ENCODE measurements at regions not wholly inside any gene's neighbourhood (a gene's known extent, or its start where the extent isn't known, plus 50 kb on each side); places are given as distances from the start of the nearest gene placed in this dataset.

DNA sequence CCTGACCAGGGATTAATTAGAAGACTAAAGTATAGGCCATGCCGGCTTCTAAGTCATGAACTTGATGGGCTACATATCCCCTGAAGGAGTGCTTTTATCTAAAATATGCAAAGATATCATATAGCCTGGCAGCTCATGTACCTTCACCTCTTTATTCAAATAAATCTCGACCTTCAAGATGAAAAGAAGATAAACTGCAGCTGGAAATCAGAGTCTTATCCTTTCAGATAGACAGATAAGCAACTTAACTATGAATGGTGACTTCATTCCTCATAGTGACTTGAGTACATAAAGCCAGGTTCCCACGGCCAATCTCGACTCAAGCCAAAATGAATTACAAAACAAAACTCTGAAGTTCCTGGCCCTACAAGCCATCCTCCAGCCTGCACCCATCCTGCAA lies 165.3 kb upstream of the KLHL29 start:
- H2BK5ac ChIP-seq (ENCODE audit: low read depth, low read length, poor library complexity, severe bottlenecking) = no peak overlapping the region

More for the DNA sequence above, 165.3 kb upstream of the KLHL29 start:
- Histone ChIP-seq H3K9me3 (ENCODE audit: control insufficient read depth, insufficient read depth, low read length) (no peaks in the 10 kb centered on the region), H3K14ac (replicated peaks; ENCODE audit: low read depth, low read length) (no peak overlapping the region), H3K79me1 (ENCODE audit: low read depth in 1 of 2, low read length in 2 of 2) (no peaks in the 10 kb centered on the region), H3K9me1 (ENCODE audit: insufficient read depth, low read length) (no peaks in the 10 kb centered on the region), H2BK120ac (ENCODE audit: low read depth, low read length) (no peak overlapping the region), H4K20me1 (ENCODE audit: insufficient read depth, low read length) (no peaks in the 10 kb centered on the region), H3K27me3 (ENCODE audit: control insufficient read depth, insufficient read depth, low read length) (no peaks in the 10 kb centered on the region; the same call in 1 of the 2 replicates), H2AFZ (replicated peaks; ENCODE audit: low read length, poor library complexity) (no peak overlapping the region), H3K18ac (ENCODE audit: low read depth, low read length) (no peak overlapping the region), H4K91ac (ENCODE audit: insufficient read depth, low read depth, low read length) (no peak overlapping the region), H3K4me2 (ENCODE audit: low read depth, low read length) (no peak overlapping the region), H3K9ac (ENCODE audit: low read depth, low read length) (no peak overlapping the region), H2BK15ac (ENCODE audit: low read depth, low read length) (no peak overlapping the region), H2BK20ac (ENCODE audit: low read depth, low read length) (no peak overlapping the region), H3K4ac (ENCODE audit: low read depth, low read length) (no peak overlapping the region), H3K36me3 (ENCODE audit: control insufficient read depth, insufficient read depth, low read length) (no peaks in the 10 kb centered on the region), H2AK5ac (ENCODE audit: low read depth, low read length) (no peak overlapping the region), H4K5ac (ENCODE audit: low read depth, low read length) (no peak overlapping the region), H3K4me1 (ENCODE audit: control insufficient read depth, insufficient read depth, low read length) (no peaks in the 10 kb centered on the region), H3K56ac (ENCODE audit: extremely low read depth, insufficient read depth, low read length) (no peak overlapping the region), H3K4me3 (ENCODE audit: insufficient read depth, low read depth, low read length) (no peak overlapping the region), H2AK9ac (replicated peaks; ENCODE audit: low read depth, low read length, poor library complexity) (no peak overlapping the region), H3K27ac (ENCODE audit: insufficient read depth, low read length) (no peak overlapping the region), H4K8ac (ENCODE audit: low read depth in 2 of 2, low read length in 2 of 2) (no peak overlapping the region), H3K23ac (ENCODE audit: low read depth, low read length) (no peak overlapping the region)
- dilution Hi-C loops (cut with HindIII; ENCODE audit: low sequenced_read_pairs, unreplicated experiment) (no loop called here), intact Hi-C loops (cut with micrococcal nuclease) (no loop called here), in situ Hi-C loops (cut with MboI; ENCODE audit: low sequenced_read_pairs) (no loop called here)
- BruUV-seq (replicated peaks) = no TSS peak
- ATAC-seq (ENCODE audit: low read depth) (no peak), DNase-seq (no peak)
- TF ChIP-seq FOS (IDR thresholded peaks at IDR 0.05; ENCODE audit: low read depth, low read length) (no peak), RAD21 (IDR thresholded peaks at IDR 0.05; ENCODE audit: low read length) (no peak), MAZ (IDR thresholded peaks at IDR 0.05; ENCODE audit: borderline replicate concordance, low read depth, low read length) (no peak), RCOR1 (IDR thresholded peaks at IDR 0.05; ENCODE audit: insufficient replicate concordance, low read length) (no peak), POLR2A (IDR thresholded peaks at IDR 0.05; ENCODE audit: low read depth, low read length) (no peak), RFX5 (IDR thresholded peaks at IDR 0.05; ENCODE audit: low read depth, low read length) (no peak)
- TF ChIP-seq, protein P1, sequence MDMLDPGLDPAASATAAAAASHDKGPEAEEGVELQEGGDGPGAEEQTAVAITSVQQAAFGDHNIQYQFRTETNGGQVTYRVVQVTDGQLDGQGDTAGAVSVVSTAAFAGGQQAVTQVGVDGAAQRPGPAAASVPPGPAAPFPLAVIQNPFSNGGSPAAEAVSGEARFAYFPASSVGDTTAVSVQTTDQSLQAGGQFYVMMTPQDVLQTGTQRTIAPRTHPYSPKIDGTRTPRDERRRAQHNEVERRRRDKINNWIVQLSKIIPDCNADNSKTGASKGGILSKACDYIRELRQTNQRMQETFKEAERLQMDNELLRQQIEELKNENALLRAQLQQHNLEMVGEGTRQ (IDR thresholded peaks at IDR 0.05; ENCODE audit: low read depth, low read length) = no peak
- TF ChIP-seq, protein P2, sequence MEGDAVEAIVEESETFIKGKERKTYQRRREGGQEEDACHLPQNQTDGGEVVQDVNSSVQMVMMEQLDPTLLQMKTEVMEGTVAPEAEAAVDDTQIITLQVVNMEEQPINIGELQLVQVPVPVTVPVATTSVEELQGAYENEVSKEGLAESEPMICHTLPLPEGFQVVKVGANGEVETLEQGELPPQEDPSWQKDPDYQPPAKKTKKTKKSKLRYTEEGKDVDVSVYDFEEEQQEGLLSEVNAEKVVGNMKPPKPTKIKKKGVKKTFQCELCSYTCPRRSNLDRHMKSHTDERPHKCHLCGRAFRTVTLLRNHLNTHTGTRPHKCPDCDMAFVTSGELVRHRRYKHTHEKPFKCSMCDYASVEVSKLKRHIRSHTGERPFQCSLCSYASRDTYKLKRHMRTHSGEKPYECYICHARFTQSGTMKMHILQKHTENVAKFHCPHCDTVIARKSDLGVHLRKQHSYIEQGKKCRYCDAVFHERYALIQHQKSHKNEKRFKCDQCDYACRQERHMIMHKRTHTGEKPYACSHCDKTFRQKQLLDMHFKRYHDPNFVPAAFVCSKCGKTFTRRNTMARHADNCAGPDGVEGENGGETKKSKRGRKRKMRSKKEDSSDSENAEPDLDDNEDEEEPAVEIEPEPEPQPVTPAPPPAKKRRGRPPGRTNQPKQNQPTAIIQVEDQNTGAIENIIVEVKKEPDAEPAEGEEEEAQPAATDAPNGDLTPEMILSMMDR (conservative IDR thresholded peaks at IDR 0.05; ENCODE audit: low read depth, low read length) = no peak
- POLR2A ChIA-PET (ENCODE audit: unreplicated experiment) = no interaction called here
- CTCF ChIA-PET = no interaction called here
- WGBS, 2 experiments (ENCODE audit: extremely low coverage in 2 of 2, insufficient read length in 1 of 2) = no CpG with 5 or more reads among the region's 4 CpGs

All from IMR-90 (cell line).